ENCODE measurements at regions not wholly inside any gene's neighbourhood (a gene's known extent, or its start where the extent isn't known, plus 50 kb on each side); places are given as distances from the start of the nearest gene placed in this dataset.

- TF ChIP-seq CTCF (IDR thresholded peaks at IDR 0.05) (no peak), POLR2A (IDR thresholded peaks at IDR 0.05) (no peak)
These were observed 422.0 kb downstream of the CBLN2 start for GRCh38 chr18:72122103-72122502.
